ENCODE measurements at regions not wholly inside any gene's neighbourhood (a gene's known extent, or its start where the extent isn't known, plus 50 kb on each side); places are given as distances from the start of the nearest gene placed in this dataset.

DNA sequence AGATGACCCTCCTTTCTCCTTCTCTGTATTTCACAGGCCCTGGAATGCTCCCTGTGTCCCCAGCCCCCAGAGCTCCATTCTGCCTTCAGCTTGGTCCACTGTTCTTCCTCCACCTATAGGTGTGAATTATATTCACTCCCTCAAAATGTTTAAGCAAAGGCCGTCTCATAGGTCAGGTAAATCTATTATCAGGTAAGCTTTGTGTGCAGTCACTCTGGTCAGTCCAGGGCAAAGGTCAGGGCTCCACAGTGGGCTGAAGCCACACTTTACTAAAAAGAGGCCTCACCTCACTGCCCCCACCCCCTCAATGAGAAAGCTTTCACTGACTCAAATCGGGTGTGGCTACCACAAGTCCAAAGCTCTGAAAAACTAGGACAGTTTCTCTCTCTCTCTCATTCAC is 65.9 kb downstream of the DNTTIP2 start:
- TF ChIP-seq, protein P1, sequence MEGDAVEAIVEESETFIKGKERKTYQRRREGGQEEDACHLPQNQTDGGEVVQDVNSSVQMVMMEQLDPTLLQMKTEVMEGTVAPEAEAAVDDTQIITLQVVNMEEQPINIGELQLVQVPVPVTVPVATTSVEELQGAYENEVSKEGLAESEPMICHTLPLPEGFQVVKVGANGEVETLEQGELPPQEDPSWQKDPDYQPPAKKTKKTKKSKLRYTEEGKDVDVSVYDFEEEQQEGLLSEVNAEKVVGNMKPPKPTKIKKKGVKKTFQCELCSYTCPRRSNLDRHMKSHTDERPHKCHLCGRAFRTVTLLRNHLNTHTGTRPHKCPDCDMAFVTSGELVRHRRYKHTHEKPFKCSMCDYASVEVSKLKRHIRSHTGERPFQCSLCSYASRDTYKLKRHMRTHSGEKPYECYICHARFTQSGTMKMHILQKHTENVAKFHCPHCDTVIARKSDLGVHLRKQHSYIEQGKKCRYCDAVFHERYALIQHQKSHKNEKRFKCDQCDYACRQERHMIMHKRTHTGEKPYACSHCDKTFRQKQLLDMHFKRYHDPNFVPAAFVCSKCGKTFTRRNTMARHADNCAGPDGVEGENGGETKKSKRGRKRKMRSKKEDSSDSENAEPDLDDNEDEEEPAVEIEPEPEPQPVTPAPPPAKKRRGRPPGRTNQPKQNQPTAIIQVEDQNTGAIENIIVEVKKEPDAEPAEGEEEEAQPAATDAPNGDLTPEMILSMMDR (IDR thresholded peaks at IDR 0.05; ENCODE audit: insufficient read depth, low read depth, low read length): no peak
- no peak for TF ChIP-seq EZH2 (IDR thresholded peaks at IDR 0.05; ENCODE audit: insufficient read depth, low read length)
